GM12873 (cell line): ENCODE measurements at regions not wholly inside any gene's neighbourhood (a gene's known extent, or its start where the extent isn't known, plus 50 kb on each side); places are given as distances from the start of the nearest gene placed in this dataset.

Source experiments
- TF ChIP-seq, protein P1 (sequence below): IDR thresholded peaks from 2 replicates; pipeline ENCODE4 v1.5.1; 2012; ENCODE audit warnings: low read depth, mild to moderate bottlenecking, moderate library complexity, low read length, control low read depth; ENCODE audit not compliant: insufficient read depth; ENCODE audit errors: missing control alignments

DNA sequence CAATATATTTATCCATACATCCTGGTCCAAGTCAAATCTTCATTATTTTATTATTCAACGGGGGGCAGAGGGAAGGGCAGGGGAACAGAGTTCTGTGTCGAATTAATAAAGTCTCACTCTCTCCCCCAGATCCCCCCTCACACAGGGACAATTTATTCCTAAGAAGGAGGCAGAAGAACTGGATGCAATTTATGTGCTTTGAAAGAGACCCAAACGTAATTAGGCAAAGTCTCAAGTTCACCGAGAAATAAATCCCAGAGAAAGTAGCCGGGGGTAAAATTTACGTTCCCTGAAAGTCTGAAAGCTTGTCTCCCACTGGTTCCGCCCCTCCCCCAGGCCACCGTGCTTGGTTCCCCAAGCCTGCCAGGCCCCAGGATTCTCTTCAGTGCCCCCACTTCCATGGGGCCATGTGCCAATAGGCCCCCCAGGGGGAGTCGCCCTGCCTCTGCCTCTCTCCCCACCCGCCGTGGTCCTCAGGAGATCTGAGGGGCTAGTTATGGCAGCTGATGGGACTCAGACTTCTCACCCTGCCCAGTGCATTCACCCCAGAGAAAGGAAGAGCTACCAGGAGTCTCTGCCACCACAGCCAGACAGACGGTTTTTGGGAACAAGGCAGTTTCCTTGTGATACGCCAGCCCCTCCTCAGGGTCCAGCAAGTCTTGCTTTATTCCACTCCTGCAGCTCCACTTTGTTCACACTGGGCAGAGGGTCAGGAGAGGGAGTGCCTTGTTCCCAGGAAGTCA, 215.5 kb downstream of the CYP26B1 start:
- TF ChIP-seq, protein P1, sequence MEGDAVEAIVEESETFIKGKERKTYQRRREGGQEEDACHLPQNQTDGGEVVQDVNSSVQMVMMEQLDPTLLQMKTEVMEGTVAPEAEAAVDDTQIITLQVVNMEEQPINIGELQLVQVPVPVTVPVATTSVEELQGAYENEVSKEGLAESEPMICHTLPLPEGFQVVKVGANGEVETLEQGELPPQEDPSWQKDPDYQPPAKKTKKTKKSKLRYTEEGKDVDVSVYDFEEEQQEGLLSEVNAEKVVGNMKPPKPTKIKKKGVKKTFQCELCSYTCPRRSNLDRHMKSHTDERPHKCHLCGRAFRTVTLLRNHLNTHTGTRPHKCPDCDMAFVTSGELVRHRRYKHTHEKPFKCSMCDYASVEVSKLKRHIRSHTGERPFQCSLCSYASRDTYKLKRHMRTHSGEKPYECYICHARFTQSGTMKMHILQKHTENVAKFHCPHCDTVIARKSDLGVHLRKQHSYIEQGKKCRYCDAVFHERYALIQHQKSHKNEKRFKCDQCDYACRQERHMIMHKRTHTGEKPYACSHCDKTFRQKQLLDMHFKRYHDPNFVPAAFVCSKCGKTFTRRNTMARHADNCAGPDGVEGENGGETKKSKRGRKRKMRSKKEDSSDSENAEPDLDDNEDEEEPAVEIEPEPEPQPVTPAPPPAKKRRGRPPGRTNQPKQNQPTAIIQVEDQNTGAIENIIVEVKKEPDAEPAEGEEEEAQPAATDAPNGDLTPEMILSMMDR = no peak

DNA sequence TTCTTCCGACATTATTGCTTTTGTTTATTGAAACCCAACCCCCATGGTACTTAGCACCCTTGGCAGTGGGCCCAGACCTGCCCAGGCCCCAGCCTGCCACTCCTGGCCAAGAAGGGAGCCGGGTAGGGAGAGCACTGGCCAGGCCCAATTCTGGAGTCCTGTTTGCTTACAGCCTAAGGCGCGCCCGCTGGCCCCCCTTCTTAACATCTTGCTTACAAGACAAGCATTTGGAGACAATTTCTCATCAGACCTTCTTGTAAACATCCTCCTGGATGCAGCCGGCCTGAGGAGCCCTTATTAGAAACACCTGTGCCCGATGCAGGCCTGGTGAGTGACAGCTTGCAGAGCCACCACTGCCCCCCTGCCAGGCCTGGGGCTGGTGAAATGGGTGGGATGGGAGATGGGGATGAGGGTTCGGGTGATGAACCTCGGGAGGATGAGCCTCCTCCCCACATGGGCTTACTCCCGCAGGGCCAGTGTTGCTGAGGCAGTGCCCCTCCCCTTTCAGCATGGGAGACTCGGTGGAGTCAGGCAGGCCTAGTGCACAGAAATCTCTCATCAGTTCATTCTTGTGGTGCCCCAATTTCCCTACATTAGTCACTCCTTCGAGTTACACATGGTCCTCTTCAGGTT, 217.5 kb downstream of the CYP26B1 start:
- TF ChIP-seq, protein P1 = no peak

DNA sequence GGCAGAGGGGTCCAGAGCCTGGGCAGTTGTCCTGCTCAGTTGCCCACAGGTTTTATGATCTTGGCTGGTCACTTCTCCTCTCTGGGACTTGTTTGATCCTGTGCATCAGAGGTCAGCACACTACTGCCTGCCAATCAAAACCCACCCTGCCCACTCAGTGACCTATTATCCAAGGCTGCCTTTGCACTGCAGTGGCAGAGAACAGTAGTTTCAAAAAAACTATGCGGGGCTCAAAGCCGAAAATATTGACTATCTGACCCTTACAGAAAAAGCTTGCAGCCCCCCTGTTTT, 218.2 kb downstream of the CYP26B1 start:
- TF ChIP-seq, protein P1 = no peak

DNA sequence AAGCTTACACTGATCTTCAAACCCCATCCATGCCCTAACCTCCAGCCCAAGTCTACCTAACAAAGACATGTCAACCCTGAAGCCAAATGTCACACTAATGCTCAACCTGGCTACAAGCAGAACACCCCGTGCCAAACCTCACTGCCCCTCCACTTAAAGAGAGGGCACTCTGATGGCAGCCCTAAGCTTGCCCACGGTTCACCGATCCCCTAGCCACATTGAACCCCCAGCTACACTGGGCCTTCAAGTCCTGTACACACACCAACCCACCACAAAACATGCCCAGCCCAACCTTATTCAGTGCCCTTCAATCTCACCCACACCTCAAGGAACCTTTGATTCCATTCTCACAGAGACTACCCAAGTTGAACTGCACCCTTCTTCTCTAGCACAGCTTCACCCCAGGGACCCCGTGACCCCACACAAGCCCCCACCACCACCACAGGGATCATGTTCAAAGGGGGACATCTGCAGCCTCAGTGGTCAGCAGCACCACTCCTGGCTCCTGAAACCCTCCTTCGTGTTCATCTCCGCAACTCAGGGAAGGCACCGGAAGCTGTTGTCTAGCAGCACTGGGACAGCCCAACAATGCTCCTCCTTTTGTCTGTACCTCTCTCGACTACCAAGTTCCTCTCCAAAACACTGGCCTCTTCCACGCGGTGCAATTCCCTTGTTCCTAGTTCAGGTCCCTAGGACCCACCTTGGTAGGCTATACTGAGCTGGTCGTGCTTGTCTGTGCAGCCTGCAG, 218.8 kb downstream of the CYP26B1 start:
- TF ChIP-seq, protein P1 = no peak

DNA sequence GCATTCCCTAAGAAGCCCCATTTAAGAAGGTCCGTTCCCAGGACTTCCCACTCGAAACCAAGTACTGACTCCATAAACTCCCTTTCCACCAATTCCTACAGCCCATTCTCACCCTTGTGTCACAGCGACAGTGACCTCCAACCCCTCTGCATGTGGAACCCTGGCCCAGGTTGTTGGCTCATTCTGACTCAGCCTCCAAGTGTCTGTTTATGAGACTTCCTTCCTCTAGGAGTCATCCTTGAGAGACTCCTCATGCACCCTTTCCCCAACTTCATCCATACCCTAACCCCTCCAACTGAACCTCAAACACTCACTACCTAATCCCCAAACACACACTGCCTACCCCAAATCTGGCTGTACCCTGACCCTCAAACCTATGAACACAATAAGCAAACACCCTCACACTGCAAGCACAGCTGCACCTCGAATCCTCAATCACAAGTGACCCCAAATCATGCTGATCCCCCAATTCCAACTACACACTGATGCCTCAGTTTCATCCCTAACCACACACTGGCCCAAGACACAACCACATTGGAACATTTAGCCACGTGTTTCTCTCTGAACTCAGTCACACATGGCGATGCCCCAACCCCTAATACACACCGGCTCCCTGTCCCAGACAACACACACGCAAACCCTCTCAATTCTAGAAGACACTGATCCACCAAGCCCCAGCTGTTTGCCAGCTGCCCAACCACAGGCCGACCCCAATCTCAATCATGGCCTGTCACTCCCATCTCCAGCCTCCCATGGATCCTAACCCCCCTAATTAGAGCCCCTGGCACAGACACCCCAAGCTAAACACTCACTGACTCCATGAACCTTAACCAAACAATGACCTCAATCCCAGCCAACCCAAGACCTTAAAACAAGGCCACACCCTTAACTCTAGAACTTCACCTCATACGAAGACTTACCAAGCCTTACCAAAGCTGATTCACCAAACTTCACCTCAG, 219.6 kb downstream of the CYP26B1 start:
- TF ChIP-seq, protein P1 = no peak

DNA sequence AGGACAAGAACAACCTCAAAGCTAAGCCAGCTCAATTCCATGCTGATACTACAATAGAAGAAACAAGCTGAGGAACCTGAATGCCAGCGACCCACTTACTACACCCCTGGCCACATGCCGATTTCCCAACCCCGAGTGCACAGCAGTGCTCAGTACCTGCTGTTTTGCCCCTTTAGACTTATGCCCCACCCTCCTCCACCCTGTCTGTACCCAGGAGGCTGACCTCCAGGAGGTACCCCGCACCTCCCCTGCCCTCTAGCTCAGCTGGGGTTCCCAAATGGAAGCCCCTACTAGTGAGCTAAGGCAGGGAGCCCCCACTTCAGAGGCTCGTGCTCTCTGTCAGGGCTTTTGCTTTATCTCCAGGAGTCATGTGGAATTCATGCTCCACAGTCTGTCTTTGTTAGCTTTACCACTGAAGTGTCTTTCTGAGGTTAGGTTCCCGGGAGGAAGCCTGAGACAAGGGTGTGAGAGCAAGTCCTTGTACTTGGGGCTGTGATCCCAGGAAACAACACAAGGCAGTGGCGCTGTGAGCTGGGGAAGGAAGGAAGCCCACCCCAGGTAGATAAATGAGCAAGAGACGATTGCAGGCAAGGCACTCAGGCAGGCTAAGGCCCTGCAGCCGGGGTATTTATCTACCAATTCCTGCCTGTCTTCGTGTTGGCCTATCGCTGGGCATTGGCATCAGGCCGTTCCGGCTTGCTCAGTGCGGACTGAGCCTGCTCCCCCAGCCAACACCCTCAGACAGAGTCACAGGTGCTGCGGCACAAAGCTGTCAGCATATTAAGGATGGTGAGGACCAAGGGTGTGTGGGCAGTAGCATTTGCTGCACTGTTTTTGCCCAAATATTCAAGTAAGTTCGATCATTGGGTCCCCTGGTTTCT, 220.5 kb downstream of the CYP26B1 start:
- TF ChIP-seq, protein P1 = no peak
